IMR-90 (cell line): ENCODE measurements at regions not wholly inside any gene's neighbourhood (a gene's known extent, or its start where the extent isn't known, plus 50 kb on each side); places are given as distances from the start of the nearest gene placed in this dataset.

Source experiments
- ATAC-seq: fragments of 200-7000 bp; cut with Tn5 transposase; 2 replicates; pipeline ENCODE4 v1.9.1; 2020; ENCODE audit warnings: low read depth, mild to moderate bottlenecking, moderate library complexity
- BruUV-seq: library from RNA; stranded (reverse); fragments of 400-500 nt; replicated peaks from 2 replicates; lab custom pipeline; 2021; lab: Mats Ljungman, UMichigan
- CTCF ChIA-PET: fragments of 300-600 bp; formaldehyde crosslinking; extraction: SDS; loops from one replicate; lab custom pipeline; 2021; ENCODE audit warnings: antibody characterized with exemption; lab: Yijun Ruan, JAX
- POLR2A ChIA-PET: fragments of 300-600 bp; sonication (Branson Sonifier 250); formaldehyde crosslinking; loops from one replicate; lab custom pipeline; 2022; ENCODE audit warnings: antibody characterized with exemption; ENCODE audit not compliant: unreplicated experiment; lab: Charles Lee
- DNase-seq: peaks from one replicate; pipeline ENCODE4 v3.0.0; 2013
- H2AFZ ChIP-seq: replicated peaks from 2 replicates; pipeline ENCODE3; 2013; ENCODE audit warnings: low read length, mild to moderate bottlenecking; ENCODE audit not compliant: poor library complexity
- H2AK5ac ChIP-seq: 2 replicates; pipeline ENCODE4 v1.6.1; 2013; ENCODE audit warnings: low read depth, low read length, inconsistent platforms
- H2AK9ac ChIP-seq: replicated peaks from 2 replicates; pipeline ENCODE3; 2013; ENCODE audit warnings: mild to moderate bottlenecking, low read depth, low read length, moderate library complexity; ENCODE audit not compliant: poor library complexity
- H2BK120ac ChIP-seq: 2 replicates; pipeline ENCODE4 v1.6.1; 2013; ENCODE audit warnings: low read depth, low read length, inconsistent platforms
- H2BK15ac ChIP-seq: 3 replicates; pipeline ENCODE4 v1.6.1; 2013; ENCODE audit warnings: low read depth, low read length, inconsistent platforms
- H2BK20ac ChIP-seq: 2 replicates; pipeline ENCODE4 v1.6.1; 2013; ENCODE audit warnings: low read depth, mild to moderate bottlenecking, inconsistent platforms, low read length, moderate library complexity
- H2BK5ac ChIP-seq: 2 replicates; pipeline ENCODE4 v1.6.1; 2013; ENCODE audit warnings: mild to moderate bottlenecking, low read depth, low read length, inconsistent platforms; ENCODE audit not compliant: poor library complexity, severe bottlenecking
- H3K14ac ChIP-seq: replicated peaks from 2 replicates; pipeline ENCODE4 v1.6.1; 2013; ENCODE audit warnings: low read depth, low read length, inconsistent platforms
- H3K18ac ChIP-seq: 2 replicates; pipeline ENCODE4 v1.6.1; 2013; ENCODE audit warnings: low read depth, low read length, control low read depth
- H3K23ac ChIP-seq: 2 replicates; pipeline ENCODE4 v1.6.1; 2013; ENCODE audit warnings: low read depth, low read length, inconsistent platforms
- H3K27ac ChIP-seq: 2 replicates; pipeline ENCODE4 v1.5.1; 2013; ENCODE audit warnings: mild to moderate bottlenecking, control low read depth, low read length; ENCODE audit not compliant: insufficient read depth
- H3K27me3 ChIP-seq: 2 replicates; pipeline ENCODE4 v1.6.1; 2013; ENCODE audit warnings: low read length; ENCODE audit not compliant: control insufficient read depth, insufficient read depth
- H3K36me3 ChIP-seq: 2 replicates; pipeline ENCODE4 v1.6.1; 2013; ENCODE audit warnings: low read length, mixed read lengths; ENCODE audit not compliant: control insufficient read depth, insufficient read depth
- H3K4ac ChIP-seq: 2 replicates; pipeline ENCODE4 v1.6.1; 2013; ENCODE audit warnings: low read depth, low read length, inconsistent platforms
- H3K4me1 ChIP-seq: 2 replicates; pipeline ENCODE4 v1.6.1; 2013; ENCODE audit warnings: low read length, mixed read lengths; ENCODE audit not compliant: control insufficient read depth, insufficient read depth
- H3K4me2 ChIP-seq: 2 replicates; pipeline ENCODE4 v1.6.1; 2013; ENCODE audit warnings: low read depth, mild to moderate bottlenecking, control low read depth, low read length, moderate library complexity
- H3K4me3 ChIP-seq: 2 replicates; pipeline ENCODE4 v1.5.1; 2013; ENCODE audit warnings: low read depth, mild to moderate bottlenecking, control low read depth, low read length, moderate library complexity; ENCODE audit not compliant: insufficient read depth
- H3K56ac ChIP-seq: 2 replicates; pipeline ENCODE4 v1.6.1; 2013; ENCODE audit warnings: low read length, inconsistent platforms; ENCODE audit not compliant: insufficient read depth; ENCODE audit errors: extremely low read depth
- H3K79me1 ChIP-seq, 2 experiments: 2 replicates each; pipeline ENCODE4 v1.6.1; 2013; ENCODE audit warnings: low read length in 2 of 2, inconsistent platforms in 1 of 2, low read depth in 1 of 2
- H3K9ac ChIP-seq: 2 replicates; pipeline ENCODE4 v1.6.1; 2013; ENCODE audit warnings: low read depth, low read length, control low read depth
- H3K9me1 ChIP-seq: 2 replicates; pipeline ENCODE4 v1.6.1; 2013; ENCODE audit warnings: low read length, inconsistent platforms; ENCODE audit not compliant: insufficient read depth
- H3K9me3 ChIP-seq: 2 replicates; pipeline ENCODE4 v1.6.1; 2013; ENCODE audit warnings: low read length; ENCODE audit not compliant: control insufficient read depth, insufficient read depth
- H4K20me1 ChIP-seq: 2 replicates; pipeline ENCODE4 v1.6.1; 2013; ENCODE audit warnings: low read length, inconsistent platforms; ENCODE audit not compliant: insufficient read depth
- H4K5ac ChIP-seq: 2 replicates; pipeline ENCODE4 v1.6.1; 2013; ENCODE audit warnings: mild to moderate bottlenecking, low read depth, low read length, control low read depth
- H4K8ac ChIP-seq, 2 experiments: 2 replicates each; pipeline ENCODE4 v1.6.1; 2013; ENCODE audit warnings: low read depth in 2 of 2, low read length in 2 of 2, control low read depth in 1 of 2, inconsistent platforms in 1 of 2
- H4K91ac ChIP-seq: 2 replicates; pipeline ENCODE4 v1.6.1; 2013; ENCODE audit warnings: low read depth, low read length, inconsistent platforms; ENCODE audit not compliant: insufficient read depth
- MAFK ChIP-seq: IDR thresholded peaks from 2 replicates; pipeline ENCODE4 v1.6.1; 2012; ENCODE audit warnings: low read depth, low read length, improper control_type of control experiment
- MXI1 ChIP-seq: IDR thresholded peaks from 2 replicates; pipeline ENCODE4 v1.6.1; 2012; ENCODE audit warnings: low read depth, mild to moderate bottlenecking, low read length, moderate library complexity, borderline replicate concordance
- RAD21 ChIP-seq: IDR thresholded peaks from 2 replicates; pipeline ENCODE4 v1.6.1; 2012; ENCODE audit warnings: low read length, improper control_type of control experiment
- WGBS, 2 experiments: methylation state at CpG; one replicate each; pipeline versions ENCODE4 v1.1.5 to v1.1.7; 2013; ENCODE audit warnings: missing lambda C conversion rate in 2 of 2; ENCODE audit not compliant: insufficient read length in 1 of 2; ENCODE audit errors: extremely low coverage in 2 of 2; 5-methylcytosine and 5-hydroxymethylcytosine counted together
- dilution Hi-C: fragments of 300-500 bp; cut with HindIII; formaldehyde crosslinking; loops from one replicate; pipeline ENCODE4 v1.14.3; 2018; ENCODE audit warnings: low sequenced_read_pairs; ENCODE audit not compliant: unreplicated experiment
- in situ Hi-C: fragments of 300-500 bp; cut with MboI; formaldehyde crosslinking; loops from 3 replicates; pipeline ENCODE4 v1.14.3; 2019; ENCODE audit warnings: low sequenced_read_pairs, inconsistent platforms, mixed read lengths
- intact Hi-C: fragments of 100-400 bp; cut with micrococcal nuclease; formaldehyde crosslinking; loops from 2 replicates; pipeline ENCODE4 v1.10.0; 2022

DNA sequence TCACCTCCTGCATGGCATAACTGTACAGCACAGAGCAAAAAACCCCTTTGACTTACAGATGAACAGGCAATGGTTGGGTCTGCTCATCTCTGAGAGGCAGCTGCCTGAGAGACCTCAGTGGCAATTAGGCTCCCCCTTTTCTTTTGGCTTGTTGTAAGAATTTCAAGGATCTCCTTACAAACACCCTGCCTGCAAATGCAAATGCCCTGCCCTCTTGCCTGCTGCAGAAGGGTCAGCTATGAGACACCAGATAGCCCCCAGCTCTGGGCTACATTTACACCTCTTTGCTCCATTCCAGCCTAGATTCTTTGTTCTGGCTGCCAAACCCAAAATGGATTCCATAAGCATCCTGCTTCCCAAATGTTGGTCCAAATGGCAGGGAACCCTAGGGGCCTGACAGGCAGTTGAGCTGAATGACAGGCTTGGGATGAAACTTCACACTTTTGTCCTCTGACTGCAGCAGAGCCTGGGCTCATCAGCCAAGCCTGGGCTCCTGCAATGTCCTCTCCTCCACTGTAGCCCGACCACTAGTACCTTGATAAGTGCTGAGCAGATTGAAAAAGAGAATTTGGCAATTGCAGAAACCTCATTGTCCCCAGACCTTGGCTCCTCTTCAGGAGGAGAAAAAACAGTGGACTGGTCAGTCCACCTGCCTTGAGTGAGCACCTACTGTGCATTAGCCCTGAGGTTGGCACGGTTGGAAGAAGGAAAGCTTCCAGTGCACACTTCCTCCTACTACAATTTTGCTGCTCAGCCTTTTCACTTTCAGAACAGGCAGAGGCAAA lies 678.3 kb downstream of the BCL11A start:
- Histone ChIP-seq H3K27me3 (no peaks in the 10 kb centered on the region), H4K5ac (no peak overlapping the region), H2AK5ac (no peak overlapping the region), H2BK120ac (no peak overlapping the region), H3K4ac (no peak overlapping the region), H3K36me3 (no peaks in the 10 kb centered on the region), H3K27ac (no peak overlapping the region), H3K9ac (no peak overlapping the region), H3K14ac (no peak overlapping the region), H3K4me1 (no peaks in the 10 kb centered on the region), H3K4me3 (no peak overlapping the region), H3K9me3 (peaks cover 2% of the 10 kb centered on the region; the same call in 1 of the 2 replicates), H4K20me1 (no peaks in the 10 kb centered on the region), H2BK15ac (no peak overlapping the region), H2BK20ac (no peak overlapping the region), H3K9me1 (no peaks in the 10 kb centered on the region), H3K56ac (no peak overlapping the region), H3K79me1 (no peaks in the 10 kb centered on the region), H3K23ac (no peak overlapping the region), H4K91ac (no peak overlapping the region), H4K8ac (no peak overlapping the region), H2BK5ac (no peak overlapping the region), H3K4me2 (no peak overlapping the region), H3K18ac (no peak overlapping the region), H2AK9ac (no peak overlapping the region), H2AFZ (no peak overlapping the region)
- ATAC-seq = no peak
- WGBS, 2 experiments = no CpG with 5 or more reads among the region's 2 CpGs
- TF ChIP-seq MXI1 = no peak
- TF ChIP-seq MAFK = no peak
- TF ChIP-seq RAD21 = no peak
- intact Hi-C loops (no loop called here), dilution Hi-C loops (no loop called here), in situ Hi-C loops (no loop called here)
- ChIA-PET POLR2A (no interaction called here), CTCF (no interaction called here)
- DNase-seq = no peak
- no TSS peak for BruUV-seq
